DND-41 (cell line): ENCODE measurements at regions not wholly inside any gene's neighbourhood (a gene's known extent, or its start where the extent isn't known, plus 50 kb on each side); places are given as distances from the start of the nearest gene placed in this dataset.

Experiments used
- ATAC-seq: fragments of 200-7000 bp; cut with Tn5 transposase; 3 replicates; pipeline ENCODE4 v1.9.1; 2021; ENCODE audit warnings: low read depth; ENCODE audit not compliant: insufficient read depth
- DNase-seq: peaks from one replicate; pipeline ENCODE4 v3.0.0-alpha.2; 2020
- H2AFZ ChIP-seq: 2 replicates; pipeline ENCODE4 v1.6.0; 2012; ENCODE audit warnings: low read depth, low read length
- H3K27ac ChIP-seq: 2 replicates; pipeline ENCODE4 v1.5.1; 2012; ENCODE audit warnings: low read length, inconsistent platforms
- H3K27me3 ChIP-seq: fragments of 200-600 bp; sonication (generic); 2 replicates; pipeline ENCODE4 v1.6.0; 2012; ENCODE audit warnings: low read length, mild to moderate bottlenecking, inconsistent platforms; ENCODE audit not compliant: insufficient read depth, poor library complexity
- H3K36me3 ChIP-seq: 2 replicates; pipeline ENCODE4 v1.5.1; 2012; ENCODE audit warnings: low read length, inconsistent platforms; ENCODE audit not compliant: insufficient read depth
- H3K4me1 ChIP-seq: 2 replicates; pipeline ENCODE4 v1.5.1; 2012; ENCODE audit warnings: mild to moderate bottlenecking, low read length; ENCODE audit not compliant: insufficient read depth
- H3K4me2 ChIP-seq: 2 replicates; pipeline ENCODE4 v1.6.0; 2012; ENCODE audit warnings: mild to moderate bottlenecking, moderate library complexity, low read length, inconsistent platforms; ENCODE audit not compliant: insufficient read depth
- H3K4me3 ChIP-seq, 2 experiments: fragments of 200-600 bp in 1 of 2; shearing (Covaris generic) in 1 of 2; 2 replicates each; pipeline ENCODE4 v1.5.1; 2012 to 2016; ENCODE audit warnings: inconsistent platforms in 2 of 2, low read length in 2 of 2, mild to moderate bottlenecking in 2 of 2, low read depth in 1 of 2, moderate library complexity in 1 of 2
- H3K79me2 ChIP-seq: 2 replicates; pipeline ENCODE4 v1.6.0; 2012; ENCODE audit warnings: low read length, inconsistent platforms; ENCODE audit not compliant: insufficient read depth
- H3K9ac ChIP-seq: 2 replicates; pipeline ENCODE4 v1.6.0; 2012; ENCODE audit warnings: low read depth, mild to moderate bottlenecking, inconsistent platforms, low read length, moderate library complexity
- H3K9me3 ChIP-seq: 2 replicates; pipeline ENCODE4 v1.5.1; 2012; ENCODE audit warnings: low read length, moderate library complexity, mild to moderate bottlenecking, inconsistent platforms; ENCODE audit not compliant: insufficient read depth, severe bottlenecking
- H4K20me1 ChIP-seq: 2 replicates; pipeline ENCODE4 v1.6.0; 2012; ENCODE audit warnings: low read length; ENCODE audit not compliant: insufficient read depth
- EZH2 ChIP-seq: IDR thresholded peaks from 3 replicates; pipeline ENCODE4 v1.6.1; 2012; ENCODE audit warnings: borderline replicate concordance, low read depth, mild to moderate bottlenecking, moderate library complexity, low read length, inconsistent platforms; ENCODE audit not compliant: severe bottlenecking
- TF ChIP-seq, protein P1 (sequence below): IDR thresholded peaks from 2 replicates; pipeline ENCODE4 v1.5.1; 2012; ENCODE audit warnings: borderline replicate concordance, low read length, moderate library complexity, mild to moderate bottlenecking; ENCODE audit not compliant: poor library complexity, severe bottlenecking; ENCODE audit errors: extremely low read depth

DNA sequence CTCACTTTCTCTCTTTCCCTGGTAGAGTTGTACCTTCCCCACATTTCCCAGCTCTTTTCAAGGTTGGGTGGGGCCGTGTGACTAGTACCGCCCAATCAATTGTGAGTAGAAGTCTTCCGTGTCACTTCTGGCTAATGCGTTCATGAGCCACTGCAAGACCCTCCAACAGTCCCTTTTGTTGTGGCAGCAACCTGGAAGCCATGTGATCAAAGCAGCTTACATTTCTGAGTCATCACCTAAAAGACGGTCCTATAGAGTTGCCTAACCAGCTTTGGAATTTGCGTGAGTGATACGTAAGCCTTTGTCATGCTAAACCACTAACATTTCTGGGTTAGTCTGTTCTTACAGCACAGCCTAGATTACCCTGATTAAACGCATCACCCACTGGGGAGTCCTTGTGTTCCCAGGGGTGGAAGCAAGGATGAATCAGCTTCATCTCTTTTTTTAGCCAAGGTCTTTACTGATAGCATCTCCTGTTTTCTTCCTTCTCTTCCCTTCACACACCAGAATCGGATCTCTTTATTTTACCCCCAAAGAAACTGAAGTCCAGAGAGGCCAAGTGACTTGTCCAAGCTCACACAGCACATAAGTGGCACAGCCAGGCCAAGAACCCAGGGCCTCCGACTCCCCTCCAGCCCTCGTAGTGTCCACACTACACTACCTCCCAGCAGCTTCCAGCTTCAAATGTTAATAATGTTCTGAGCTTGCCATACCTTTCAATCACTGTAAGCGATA, 366.3 kb upstream of the XYLT1 start:
- Histone ChIP-seq H3K4me3 (no peak overlapping the region), H4K20me1 (no peaks in the 10 kb centered on the region), H2AFZ (no peak overlapping the region), H3K27ac (no peak overlapping the region), H3K9me3 (no peaks in the 10 kb centered on the region), H3K79me2 (no peaks in the 10 kb centered on the region), H3K4me1 (no peaks in the 10 kb centered on the region), H3K36me3 (no peaks in the 10 kb centered on the region), H3K27me3 (no peaks in the 10 kb centered on the region), H3K9ac (no peak overlapping the region), H3K4me2 (no peak overlapping the region)
- TF ChIP-seq, protein P1, sequence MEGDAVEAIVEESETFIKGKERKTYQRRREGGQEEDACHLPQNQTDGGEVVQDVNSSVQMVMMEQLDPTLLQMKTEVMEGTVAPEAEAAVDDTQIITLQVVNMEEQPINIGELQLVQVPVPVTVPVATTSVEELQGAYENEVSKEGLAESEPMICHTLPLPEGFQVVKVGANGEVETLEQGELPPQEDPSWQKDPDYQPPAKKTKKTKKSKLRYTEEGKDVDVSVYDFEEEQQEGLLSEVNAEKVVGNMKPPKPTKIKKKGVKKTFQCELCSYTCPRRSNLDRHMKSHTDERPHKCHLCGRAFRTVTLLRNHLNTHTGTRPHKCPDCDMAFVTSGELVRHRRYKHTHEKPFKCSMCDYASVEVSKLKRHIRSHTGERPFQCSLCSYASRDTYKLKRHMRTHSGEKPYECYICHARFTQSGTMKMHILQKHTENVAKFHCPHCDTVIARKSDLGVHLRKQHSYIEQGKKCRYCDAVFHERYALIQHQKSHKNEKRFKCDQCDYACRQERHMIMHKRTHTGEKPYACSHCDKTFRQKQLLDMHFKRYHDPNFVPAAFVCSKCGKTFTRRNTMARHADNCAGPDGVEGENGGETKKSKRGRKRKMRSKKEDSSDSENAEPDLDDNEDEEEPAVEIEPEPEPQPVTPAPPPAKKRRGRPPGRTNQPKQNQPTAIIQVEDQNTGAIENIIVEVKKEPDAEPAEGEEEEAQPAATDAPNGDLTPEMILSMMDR, result no peak
- TF ChIP-seq EZH2, result no peak
- no peak for DNase-seq
- ATAC-seq, result no peak

DNA sequence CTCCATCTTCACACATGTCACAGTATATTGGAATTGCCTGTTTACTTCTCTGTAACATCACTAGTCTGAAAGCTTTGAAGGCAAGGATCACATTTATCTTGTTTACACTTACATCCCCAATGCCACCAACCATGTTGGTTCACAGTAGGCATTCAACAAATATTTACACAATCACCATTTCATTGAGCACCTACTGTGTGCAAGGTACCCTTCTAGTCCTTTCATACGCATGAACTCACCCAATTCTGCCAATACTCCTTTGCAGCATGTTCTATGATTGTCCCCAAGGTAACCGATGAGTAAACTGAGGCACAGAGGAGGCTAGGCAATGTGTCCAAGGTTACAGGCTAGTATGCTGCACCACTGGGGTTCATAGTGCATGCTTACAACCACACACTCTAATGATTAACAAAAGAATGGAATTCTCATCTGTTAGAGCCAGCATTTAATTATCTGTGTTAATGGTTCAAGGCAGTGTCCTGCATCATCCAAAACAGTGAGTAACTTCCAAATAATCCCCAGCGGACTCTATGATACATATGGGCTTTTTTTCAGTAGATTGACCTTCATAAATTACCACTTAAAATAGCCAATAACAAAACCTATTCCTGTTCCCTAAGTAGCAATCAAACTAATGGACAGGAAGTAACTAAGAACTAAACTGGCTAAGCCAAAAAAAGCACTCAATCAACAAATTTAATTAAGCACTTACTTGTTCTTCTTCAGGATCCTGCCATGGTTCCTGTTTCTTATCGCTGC, 364.5 kb upstream of the XYLT1 start:
- no peak for TF ChIP-seq EZH2
- TF ChIP-seq, protein P1, result no peak
- no peak overlapping the region for H3K27ac ChIP-seq
- no peak overlapping the region for H2AFZ ChIP-seq
- H4K20me1 ChIP-seq, result no peaks in the 10 kb centered on the region
- no peak overlapping the region for H3K9ac ChIP-seq
- no peaks in the 10 kb centered on the region for H3K36me3 ChIP-seq
- H3K27me3 ChIP-seq, result no peaks in the 10 kb centered on the region
- H3K4me1 ChIP-seq, result no peaks in the 10 kb centered on the region
- no peaks in the 10 kb centered on the region for H3K9me3 ChIP-seq
- no peak for ATAC-seq
- no peak overlapping the region for H3K4me2 ChIP-seq
- no peak overlapping the region for H3K4me3 ChIP-seq
- no peaks in the 10 kb centered on the region for H3K79me2 ChIP-seq
- no peak for DNase-seq

DNA sequence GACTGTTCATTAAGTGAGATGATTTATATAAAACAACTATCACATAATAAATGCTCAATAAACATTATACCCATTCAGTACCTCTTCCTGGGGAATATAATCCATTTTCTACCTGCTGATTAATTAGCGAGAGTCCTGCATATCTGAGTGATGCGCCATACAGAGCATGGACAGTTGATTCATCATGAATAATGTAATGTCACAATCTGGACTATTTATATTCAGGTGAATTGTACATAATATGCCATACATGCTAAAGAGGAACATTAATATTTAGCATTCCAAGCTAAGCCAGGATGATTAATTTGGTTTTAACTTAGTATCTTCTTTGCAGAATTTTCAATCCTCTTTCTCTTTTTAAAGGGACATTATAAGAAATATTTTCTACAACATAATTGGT, 362.0 kb upstream of the XYLT1 start:
- Histone ChIP-seq H3K27ac (no peak overlapping the region), H3K79me2 (no peaks in the 10 kb centered on the region), H3K9ac (no peak overlapping the region), H3K4me2 (no peak overlapping the region), H3K4me1 (no peaks in the 10 kb centered on the region), H3K4me3 (no peak overlapping the region), H3K36me3 (no peaks in the 10 kb centered on the region), H3K9me3 (no peaks in the 10 kb centered on the region), H3K27me3 (no peaks in the 10 kb centered on the region), H2AFZ (no peak overlapping the region), H4K20me1 (no peaks in the 10 kb centered on the region)
- DNase-seq, result no peak
- ATAC-seq, result no peak
- TF ChIP-seq EZH2, result no peak
- TF ChIP-seq, protein P1, result no peak
